ENCODE measurements at regions not wholly inside any gene's neighbourhood (a gene's known extent, or its start where the extent isn't known, plus 50 kb on each side); places are given as distances from the start of the nearest gene placed in this dataset.

DNA sequence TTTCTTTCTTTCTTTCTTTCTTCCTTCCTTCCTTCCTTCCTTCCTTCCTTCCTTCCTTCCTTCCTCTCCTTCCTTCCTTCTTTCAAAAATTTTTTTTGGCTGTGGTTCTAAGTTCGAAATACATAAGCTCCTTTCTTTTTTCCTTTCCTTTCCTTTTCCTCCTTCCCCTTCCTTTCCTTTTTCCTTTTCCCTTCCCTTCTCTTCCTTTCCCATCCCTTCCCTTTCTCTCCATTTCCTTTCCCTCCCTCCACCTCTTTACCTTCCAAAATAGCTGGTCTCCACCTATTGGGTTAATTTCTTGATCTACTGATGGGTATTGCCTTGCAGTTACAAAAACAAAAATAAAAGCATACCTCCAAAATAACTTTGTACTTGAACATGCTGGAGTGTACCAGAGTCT lies 73.4 kb upstream of the GPRIN3 start:
- H2AFZ ChIP-seq (ENCODE audit: insufficient read depth, low read depth, low read length, poor library complexity, severe bottlenecking): no peak overlapping the region
- no CpG with 5 or more reads among the region's 1 CpG for WGBS (ENCODE audit: insufficient coverage)
- no peaks in the 10 kb centered on the region for H3K9me3 ChIP-seq (ENCODE audit: control extremely low read depth in 1 of 3, control insufficient read depth in 2 of 3, insufficient read depth in 1 of 3, low read length in 2 of 3)
- Mint-ChIP-seq H3K27me3 (peaks cover 12% of the 10 kb centered on the region), H3K4me1 (no peaks in the 10 kb centered on the region), H3K27ac (no peak overlapping the region), H3K9me3 (ENCODE audit: insufficient read depth) (peaks cover 3% of the 10 kb centered on the region), H3K4me3 (no peak overlapping the region)
- H3K4me1 ChIP-seq (ENCODE audit: control insufficient read depth in 2 of 2, insufficient read depth in 2 of 2, low read length in 2 of 2): no peaks in the 10 kb centered on the region
- ChIA-PET POLR2A (no interaction called here), CTCF (interaction anchor here (0.7 to 2.0 kb wide), 2 partner anchors 98 to 120 kb away, joined by 3 to 5 read pairs; no protein-coding TSS in a partner anchor)
- H3K79me2 ChIP-seq (ENCODE audit: control insufficient read depth, insufficient read depth, low read length): no peaks in the 10 kb centered on the region
- H3K4me3 ChIP-seq (ENCODE audit: control extremely low read depth in 1 of 5, extremely low read depth in 1 of 5, insufficient read depth in 1 of 5, low read depth in 2 of 5, low read length in 4 of 5): no peak overlapping the region
- no peak overlapping the region for H3K4me2 ChIP-seq (replicated peaks; ENCODE audit: low read depth, low read length, poor library complexity, severe bottlenecking)
- intact Hi-C loops (cut with micrococcal nuclease): no loop called here
- no peaks in the 10 kb centered on the region for H3K36me3 ChIP-seq (replicated peaks in 1 of 2; ENCODE audit: control extremely low read depth in 1 of 2, control insufficient read depth in 1 of 2, extremely low read depth in 1 of 2, insufficient read depth in 2 of 2, low read length in 1 of 2)
- H4K20me1 ChIP-seq (ENCODE audit: control insufficient read depth, insufficient read depth, low read length, poor library complexity, severe bottlenecking): no peaks in the 10 kb centered on the region
- no peak for TF ChIP-seq EZH2 (IDR thresholded peaks at IDR 0.05; ENCODE audit: borderline replicate concordance, insufficient read depth, low read depth, low read length, poor library complexity, severe bottlenecking)
- TF ChIP-seq, protein P1, sequence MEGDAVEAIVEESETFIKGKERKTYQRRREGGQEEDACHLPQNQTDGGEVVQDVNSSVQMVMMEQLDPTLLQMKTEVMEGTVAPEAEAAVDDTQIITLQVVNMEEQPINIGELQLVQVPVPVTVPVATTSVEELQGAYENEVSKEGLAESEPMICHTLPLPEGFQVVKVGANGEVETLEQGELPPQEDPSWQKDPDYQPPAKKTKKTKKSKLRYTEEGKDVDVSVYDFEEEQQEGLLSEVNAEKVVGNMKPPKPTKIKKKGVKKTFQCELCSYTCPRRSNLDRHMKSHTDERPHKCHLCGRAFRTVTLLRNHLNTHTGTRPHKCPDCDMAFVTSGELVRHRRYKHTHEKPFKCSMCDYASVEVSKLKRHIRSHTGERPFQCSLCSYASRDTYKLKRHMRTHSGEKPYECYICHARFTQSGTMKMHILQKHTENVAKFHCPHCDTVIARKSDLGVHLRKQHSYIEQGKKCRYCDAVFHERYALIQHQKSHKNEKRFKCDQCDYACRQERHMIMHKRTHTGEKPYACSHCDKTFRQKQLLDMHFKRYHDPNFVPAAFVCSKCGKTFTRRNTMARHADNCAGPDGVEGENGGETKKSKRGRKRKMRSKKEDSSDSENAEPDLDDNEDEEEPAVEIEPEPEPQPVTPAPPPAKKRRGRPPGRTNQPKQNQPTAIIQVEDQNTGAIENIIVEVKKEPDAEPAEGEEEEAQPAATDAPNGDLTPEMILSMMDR (IDR thresholded peaks at IDR 0.05): no peak
- H3K27ac ChIP-seq (ENCODE audit: low read length in 2 of 2): no peak overlapping the region
- H3K9ac ChIP-seq (ENCODE audit: low read length): no peak overlapping the region
- ATAC-seq (ENCODE audit: low read depth) (no peak), DNase-seq (no peak)
- no peaks in the 10 kb centered on the region for H3K27me3 ChIP-seq (replicated peaks in 1 of 4; ENCODE audit: control extremely low read depth in 1 of 4, control insufficient read depth in 3 of 4, insufficient read depth in 4 of 4, low read length in 3 of 4)

DNA sequence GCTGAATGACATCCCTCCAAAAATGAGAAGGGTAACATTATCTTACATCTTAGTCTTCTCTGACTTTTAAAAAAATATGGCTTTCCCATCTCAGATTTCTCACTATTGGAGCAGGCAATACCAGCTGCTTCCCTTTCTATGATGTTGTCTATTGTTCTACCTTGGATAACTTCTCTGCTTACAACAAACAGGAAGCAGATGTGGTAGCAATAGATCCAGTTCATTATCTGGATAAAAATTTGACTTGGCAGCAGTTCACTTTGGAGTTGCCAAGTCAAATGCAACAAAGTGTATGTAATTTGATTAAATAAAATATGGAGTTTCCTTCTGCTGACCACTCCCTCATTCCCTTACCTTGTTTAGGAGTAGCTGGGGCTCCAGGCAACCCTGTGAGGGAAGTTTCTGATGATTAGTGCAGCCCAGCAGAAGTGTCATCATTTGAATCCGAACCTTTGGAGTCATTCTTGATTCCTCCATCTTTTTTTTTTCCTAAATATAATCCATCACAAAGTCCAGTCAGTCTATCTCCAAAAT lies 72.0 kb upstream of the GPRIN3 start:
- Histone ChIP-seq H3K9ac (ENCODE audit: low read length) (no peak overlapping the region), H3K4me3 (ENCODE audit: control extremely low read depth in 1 of 5, extremely low read depth in 1 of 5, insufficient read depth in 1 of 5, low read depth in 2 of 5, low read length in 4 of 5) (no peak overlapping the region), H3K4me2 (replicated peaks; ENCODE audit: low read depth, low read length, poor library complexity, severe bottlenecking) (no peak overlapping the region), H4K20me1 (ENCODE audit: control insufficient read depth, insufficient read depth, low read length, poor library complexity, severe bottlenecking) (no peaks in the 10 kb centered on the region), H2AFZ (ENCODE audit: insufficient read depth, low read depth, low read length, poor library complexity, severe bottlenecking) (no peak overlapping the region), H3K27me3 (replicated peaks in 1 of 4; ENCODE audit: control extremely low read depth in 1 of 4, control insufficient read depth in 3 of 4, insufficient read depth in 4 of 4, low read length in 3 of 4) (peaks cover 0 to 2% (median 0%) of the 10 kb centered on the region in 4 experiments), H3K36me3 (replicated peaks in 1 of 2; ENCODE audit: control extremely low read depth in 1 of 2, control insufficient read depth in 1 of 2, extremely low read depth in 1 of 2, insufficient read depth in 2 of 2, low read length in 1 of 2) (no peaks in the 10 kb centered on the region), H3K9me3 (ENCODE audit: control extremely low read depth in 1 of 3, control insufficient read depth in 2 of 3, insufficient read depth in 1 of 3, low read length in 2 of 3) (no peaks in the 10 kb centered on the region), H3K27ac (ENCODE audit: low read length in 2 of 2) (no peak overlapping the region), H3K79me2 (ENCODE audit: control insufficient read depth, insufficient read depth, low read length) (no peaks in the 10 kb centered on the region), H3K4me1 (ENCODE audit: control insufficient read depth in 2 of 2, insufficient read depth in 2 of 2, low read length in 2 of 2) (no peaks in the 10 kb centered on the region)
- intact Hi-C loops (cut with micrococcal nuclease): no loop called here
- DNase-seq (no peak), ATAC-seq (ENCODE audit: low read depth) (no peak)
- Mint-ChIP-seq H3K9me3 (ENCODE audit: insufficient read depth) (peaks cover 3% of the 10 kb centered on the region), H3K4me1 (no peaks in the 10 kb centered on the region), H3K4me3 (no peak overlapping the region), H3K27me3 (peaks cover 4% of the 10 kb centered on the region), H3K27ac (no peak overlapping the region)
- ChIA-PET POLR2A (no interaction called here), CTCF (interaction anchor here (2.0 kb wide), 1 partner anchor 97 kb away, joined by 5 read pairs; no protein-coding TSS in a partner anchor)
- no CpG with 5 or more reads among the region's 1 CpG for WGBS (ENCODE audit: insufficient coverage)
- TF ChIP-seq, protein P1 (IDR thresholded peaks at IDR 0.05): no peak
- TF ChIP-seq EZH2 (IDR thresholded peaks at IDR 0.05; ENCODE audit: borderline replicate concordance, insufficient read depth, low read depth, low read length, poor library complexity, severe bottlenecking): no peak
